ENCODE measurements at regions not wholly inside any gene's neighbourhood (a gene's known extent, or its start where the extent isn't known, plus 50 kb on each side); places are given as distances from the start of the nearest gene placed in this dataset.
A peak's percentile ranks its signal among the peaks of the same experiment; 100 is the strongest.

GRCh38 chr10:78471723-78472550 lies 438.3 kb downstream of the RPS24 start:
- DNase-seq (ENCODE audit: low spot score) = peak; percentile 68
- Mint-ChIP-seq H3K36me3 (ENCODE audit: low read depth) (no peaks in the 10 kb centered on the region), H3K27me3 (ENCODE audit: low read depth) (peaks cover 15% of the 10 kb centered on the region), H3K27ac (ENCODE audit: unreplicated experiment) (peak overlapping the region; percentile 27), H3K9me3 (ENCODE audit: low read depth) (no peaks in the 10 kb centered on the region), H3K4me3 (ENCODE audit: unreplicated experiment) (no peak overlapping the region), H3K4me1 (ENCODE audit: low read depth) (peaks cover 10% of the 10 kb centered on the region)
- TF ChIP-seq CTCF (IDR thresholded peaks at IDR 0.05) = no peak

GRCh38 chr10:78472551-78472890 lies 438.9 kb downstream of the RPS24 start:
- Mint-ChIP-seq H3K4me3 (ENCODE audit: unreplicated experiment) (no peak overlapping the region), H3K27me3 (ENCODE audit: low read depth) (peaks cover 19% of the 10 kb centered on the region), H3K9me3 (ENCODE audit: low read depth) (no peaks in the 10 kb centered on the region), H3K27ac (ENCODE audit: unreplicated experiment) (no peak overlapping the region), H3K4me1 (ENCODE audit: low read depth) (peaks cover 10% of the 10 kb centered on the region), H3K36me3 (ENCODE audit: low read depth) (no peaks in the 10 kb centered on the region)
- TF ChIP-seq CTCF (IDR thresholded peaks at IDR 0.05) = no peak
- no peak for DNase-seq (ENCODE audit: low spot score)

GRCh38 chr10:78473006-78473405 lies 439.3 kb downstream of the RPS24 start:
- Mint-ChIP-seq H3K4me3 (ENCODE audit: unreplicated experiment) (no peak overlapping the region), H3K27me3 (ENCODE audit: low read depth) (peaks cover 20% of the 10 kb centered on the region), H3K4me1 (ENCODE audit: low read depth) (peaks cover 10% of the 10 kb centered on the region), H3K27ac (ENCODE audit: unreplicated experiment) (no peak overlapping the region), H3K9me3 (ENCODE audit: low read depth) (no peaks in the 10 kb centered on the region), H3K36me3 (ENCODE audit: low read depth) (no peaks in the 10 kb centered on the region)
- DNase-seq (ENCODE audit: low spot score) = no peak
- TF ChIP-seq CTCF (IDR thresholded peaks at IDR 0.05) = no peak

GRCh38 chr10:78474743-78475142 lies 441.1 kb downstream of the RPS24 start:
- Mint-ChIP-seq H3K27ac (ENCODE audit: unreplicated experiment) (no peak overlapping the region), H3K4me3 (ENCODE audit: unreplicated experiment) (no peak overlapping the region), H3K4me1 (ENCODE audit: low read depth) (peaks cover 10% of the 10 kb centered on the region), H3K9me3 (ENCODE audit: low read depth) (no peaks in the 10 kb centered on the region), H3K27me3 (ENCODE audit: low read depth) (peaks cover 29% of the 10 kb centered on the region), H3K36me3 (ENCODE audit: low read depth) (no peaks in the 10 kb centered on the region)
- TF ChIP-seq CTCF (IDR thresholded peaks at IDR 0.05) = no peak
- no peak for DNase-seq (ENCODE audit: low spot score)

- H3K36me3 Mint-ChIP-seq (ENCODE audit: low read depth) = no peaks in the 10 kb centered on the region
- DNase-seq (ENCODE audit: low spot score) = no peak
- H3K4me3 Mint-ChIP-seq (ENCODE audit: unreplicated experiment) = no peak overlapping the region
- H3K4me1 Mint-ChIP-seq (ENCODE audit: low read depth) = peaks cover 10% of the 10 kb centered on the region
- H3K27me3 Mint-ChIP-seq (ENCODE audit: low read depth) = peaks cover 34% of the 10 kb centered on the region
- no peaks in the 10 kb centered on the region for H3K9me3 Mint-ChIP-seq (ENCODE audit: low read depth)
- TF ChIP-seq CTCF (IDR thresholded peaks at IDR 0.05) = no peak
- H3K27ac Mint-ChIP-seq (ENCODE audit: unreplicated experiment) = no peak overlapping the region
Observed at GRCh38 chr10:78475437-78475836, 441.8 kb downstream of the RPS24 start.
